22Rv1 (cell line): ENCODE measurements at regions not wholly inside any gene's neighbourhood (a gene's known extent, or its start where the extent isn't known, plus 50 kb on each side); places are given as distances from the start of the nearest gene placed in this dataset.

Experiments
- H3K27ac ChIP-seq: fragments of 450-650 bp; 2 replicates; pipeline ENCODE4 v1.5.1; 2017
- CTCF ChIP-seq: fragments of 450-650 bp; IDR thresholded peaks from 2 replicates; pipeline ENCODE4 v1.5.1; 2017; ENCODE audit warnings: mild to moderate bottlenecking
- ZFX ChIP-seq: fragments of 450-650 bp; IDR thresholded peaks from 2 replicates; pipeline ENCODE4 v1.6.1; 2017; ENCODE audit warnings: antibody characterized with exemption, borderline replicate concordance

- no peak for TF ChIP-seq CTCF
- no peak for TF ChIP-seq ZFX
- H3K27ac ChIP-seq, result no peak overlapping the region
These were observed 88.4 kb upstream of the PROX1 start for GRCh38 chr1:213899413-213899812.

GRCh38 chr1:213905344-213905743 is 82.4 kb upstream of the PROX1 start:
- H3K27ac ChIP-seq, result no peak overlapping the region
- no peak for TF ChIP-seq CTCF
- no peak for TF ChIP-seq ZFX

GRCh38 chr1:213908521-213908920 is 79.3 kb upstream of the PROX1 start:
- no peak overlapping the region for H3K27ac ChIP-seq
- TF ChIP-seq ZFX, result no peak
- no peak for TF ChIP-seq CTCF

GRCh38 chr1:213914392-213914791 is 73.4 kb upstream of the PROX1 start:
- no peak overlapping the region for H3K27ac ChIP-seq
- no peak for TF ChIP-seq CTCF
- TF ChIP-seq ZFX, result no peak

GRCh38 chr1:213921311-213921710 is 66.5 kb upstream of the PROX1 start:
- TF ChIP-seq ZFX, result no peak
- no peak for TF ChIP-seq CTCF

GRCh38 chr1:213921712-213922111 is 66.1 kb upstream of the PROX1 start:
- no peak overlapping the region for H3K27ac ChIP-seq
- TF ChIP-seq CTCF (no peak), ZFX (no peak)

More at GRCh38 chr1:213921311-213921710, 66.5 kb upstream of the PROX1 start:
- no peak overlapping the region for H3K27ac ChIP-seq

GRCh38 chr1:213925531-213926182 is 62.1 kb upstream of the PROX1 start:
- no peak overlapping the region for H3K27ac ChIP-seq
- TF ChIP-seq CTCF (no peak), ZFX (no peak)
